K562 (cell line): ENCODE measurements at regions not wholly inside any gene's neighbourhood (a gene's known extent, or its start where the extent isn't known, plus 50 kb on each side); places are given as distances from the start of the nearest gene placed in this dataset.

Source experiments
- ATAC-seq: fragments of 200-7000 bp; cut with Tn5 transposase; 3 replicates; pipeline ENCODE4 v1.9.1; 2020; ENCODE audit warnings: moderate library complexity
- BruUV-seq: library from RNA; stranded (reverse); fragments of 400-500 nt; replicated peaks from 2 replicates; lab custom pipeline; 2021; lab: Mats Ljungman, UMichigan
- CTCF ChIA-PET: fragments of 300-600 bp; formaldehyde crosslinking; extraction: SDS; loops from one replicate; lab custom pipeline; 2021; ENCODE audit warnings: low intra/inter-chr PET ratio; lab: Yijun Ruan, JAX
- POLR2A ChIA-PET: fragments of 300-600, 350-650 bp; sonication (Branson Sonifier 250); formaldehyde crosslinking; extraction: SDS; loops from one replicate; lab custom pipeline; 2021; ENCODE audit warnings: antibody characterized with exemption, inconsistent platforms; lab: Yijun Ruan, JAX
- DNase-seq, 4 experiments: peaks; one replicate each; pipeline versions ENCODE4 v3.0.0 to v3.0.0-alpha.2; 2011 to 2018; ENCODE audit warnings: low spot score in 3 of 4, mixed read lengths in 3 of 4; ENCODE audit errors: extremely low read depth in 1 of 4
- FAIRE-seq: peaks from 2 replicates; lab custom pipeline; 2011; peaks lifted over from hg19 to GRCh38; lab: Jason Lieb, UNC
- H2AFZ ChIP-seq: 2 replicates; pipeline ENCODE4 v1.6.0; 2011; ENCODE audit warnings: low read depth, low read length, control low read depth, inconsistent platforms
- H3K27ac ChIP-seq: fragments of 200-600 bp; 3 replicates; pipeline ENCODE4 v1.8.0; 2011; ENCODE audit warnings: low read depth, mild to moderate bottlenecking, control low read depth, inconsistent platforms, low read length, moderate library complexity, mixed read lengths; ENCODE audit errors: extremely low read depth
- H3K27me3 ChIP-seq, 2 experiments: fragments of 300-600 bp in 1 of 2; 2 replicates in 1 of 2; 3 replicates in 1 of 2; pipeline versions ENCODE4 v1.6.0 to v1.8.0; 2011; ENCODE audit warnings: inconsistent platforms in 2 of 2, low read length in 2 of 2, mild to moderate bottlenecking in 1 of 2, mixed read lengths in 1 of 2, moderate library complexity in 1 of 2; ENCODE audit not compliant: control insufficient read depth in 2 of 2, insufficient read depth in 2 of 2
- H3K36me3 ChIP-seq: fragments of 300-600 bp; 3 replicates; pipeline ENCODE4 v1.8.0; 2011; ENCODE audit warnings: mild to moderate bottlenecking, low read length, inconsistent platforms; ENCODE audit not compliant: control insufficient read depth, insufficient read depth
- H3K4me1 ChIP-seq, 2 experiments: fragments of 200-600 bp in 1 of 2; replicated peaks in 1 of 2; 2 replicates in 1 of 2; 3 replicates in 1 of 2; pipeline versions ENCODE4 v1.5.1 to v1.8.0; 2011; ENCODE audit warnings: inconsistent platforms in 2 of 2, low read length in 2 of 2, mild to moderate bottlenecking in 1 of 2, mixed read lengths in 1 of 2, moderate library complexity in 1 of 2; ENCODE audit not compliant: control insufficient read depth in 2 of 2, insufficient read depth in 2 of 2
- H3K4me2 ChIP-seq: 2 replicates; pipeline ENCODE4 v1.6.1; 2011; ENCODE audit warnings: low read length, control low read depth, inconsistent platforms, mixed read lengths; ENCODE audit not compliant: insufficient read depth
- H3K4me3 ChIP-seq: fragments of 200-600 bp; sonication (generic), shearing (Covaris generic); 2 replicates; pipeline ENCODE4 v1.5.1; 2016; ENCODE audit warnings: control low read depth, inconsistent platforms
- H3K79me2 ChIP-seq: fragments of 200-600 bp; 3 replicates; pipeline ENCODE4 v1.8.0; 2011; ENCODE audit warnings: low read length, inconsistent platforms; ENCODE audit not compliant: control insufficient read depth, insufficient read depth
- H3K9ac ChIP-seq, 2 experiments: 2 replicates each; pipeline versions ENCODE4 v1.6.0 to v1.6.1; 2011; ENCODE audit warnings: low read depth in 2 of 2, low read length in 2 of 2, control low read depth in 1 of 2, inconsistent platforms in 1 of 2, mild to moderate bottlenecking in 1 of 2, mixed read lengths in 1 of 2; ENCODE audit not compliant: insufficient read depth in 1 of 2
- H3K9me1 ChIP-seq: one replicate; pipeline ENCODE4 v1.6.0; 2011; ENCODE audit warnings: inconsistent platforms, mild to moderate bottlenecking, low read length, moderate library complexity; ENCODE audit not compliant: control insufficient read depth, insufficient read depth
- H3K9me3 ChIP-seq: replicated peaks from 2 replicates; pipeline ENCODE4 v1.5.1; 2011; ENCODE audit warnings: low read depth, low read length, inconsistent platforms; ENCODE audit not compliant: control insufficient read depth, insufficient read depth
- H4K20me1 ChIP-seq: replicated peaks from 2 replicates; pipeline ENCODE4 v1.6.1; 2011; ENCODE audit warnings: low read length, inconsistent platforms, mixed read lengths; ENCODE audit not compliant: control insufficient read depth, insufficient read depth
- AFF1 ChIP-seq, 2 experiments: fragments of 450-650 bp; IDR thresholded peaks; 2 replicates each; pipeline ENCODE4 v1.6.1; 2018; ENCODE audit warnings: mild to moderate bottlenecking in 2 of 2, low read depth in 1 of 2; ENCODE audit not compliant: partially characterized antibody in 2 of 2
- BCLAF1 ChIP-seq, 2 experiments: fragments of 450-650 bp in 1 of 2; IDR thresholded peaks; 2 replicates each; pipeline ENCODE4 v1.6.1; 2011 to 2017; ENCODE audit warnings: low read depth in 2 of 2, antibody characterized with exemption in 1 of 2, borderline replicate concordance in 1 of 2, low read length in 1 of 2, mild to moderate bottlenecking in 1 of 2, mixed read lengths in 1 of 2; ENCODE audit not compliant: control insufficient read depth in 1 of 2
- ESRRB ChIP-seq: fragments of 250-450 bp; sonication (Bioruptor Pico); IDR thresholded peaks from 2 replicates; pipeline ENCODE4 v1.5.0; 2020; ENCODE audit warnings: mild to moderate bottlenecking, moderate library complexity, borderline replicate concordance
- FOXK1 ChIP-seq: sonication (generic); formaldehyde crosslinking; IDR thresholded peaks from 2 replicates; pipeline ENCODE4 v1.8.0; 2022; ENCODE audit warnings: missing genetic modification reagents, mild to moderate bottlenecking, borderline replicate concordance
- HNRNPK ChIP-seq: fragments of 200-400 bp; formaldehyde crosslinking; IDR thresholded peaks from one replicate; pipeline ENCODE4 v1.6.1; 2018; ENCODE audit warnings: mild to moderate bottlenecking, low read depth, low read length; ENCODE audit not compliant: poor library complexity, severe bottlenecking
- MAZ ChIP-seq, 2 experiments: fragments of 450-650 bp in 1 of 2; sonication (generic) in 1 of 2; formaldehyde crosslinking; IDR thresholded peaks in 1 of 2; conservative IDR thresholded peaks in 1 of 2; 2 replicates each; pipeline versions ENCODE4 v1.4.0 to v1.5.0; 2020; ENCODE audit warnings: mild to moderate bottlenecking in 1 of 2, missing genetic modification reagents in 1 of 2
- MECOM ChIP-seq: fragments of 250-450 bp; sonication (Bioruptor Pico); IDR thresholded peaks from 2 replicates; pipeline ENCODE4 v1.8.0; 2022; ENCODE audit warnings: inconsistent platforms
- NELFE ChIP-seq: IDR thresholded peaks from 2 replicates; pipeline ENCODE4 v1.6.1; 2011; ENCODE audit warnings: mild to moderate bottlenecking; ENCODE audit not compliant: insufficient read depth, insufficient read length
- NFXL1 ChIP-seq: fragments of 450-650 bp; formaldehyde crosslinking; IDR thresholded peaks from 2 replicates; pipeline ENCODE4 v1.4.0; 2021; ENCODE audit warnings: mild to moderate bottlenecking
- RFX5 ChIP-seq: IDR thresholded peaks from 2 replicates; pipeline ENCODE4 v1.6.1; 2011; ENCODE audit warnings: low read depth, mild to moderate bottlenecking, improper control_type of control experiment, low read length
- ZKSCAN8 ChIP-seq: fragments of 200-800 bp; sonication (Bioruptor generic); IDR thresholded peaks from 2 replicates; pipeline ENCODE4 v1.6.1; 2016; ENCODE audit warnings: missing genetic modification characterization, missing compliant biosample characterization
- ZNF347 ChIP-seq: fragments of 450-650 bp; formaldehyde crosslinking; IDR thresholded peaks from 2 replicates; pipeline ENCODE4 v1.4.0; 2020; ENCODE audit warnings: low read depth, mild to moderate bottlenecking, moderate library complexity
- WGBS: fragments of 100-300 bp; shearing (Covaris generic); methylation state at CpG from one replicate; pipeline ENCODE4 v1.1.6; 2016; ENCODE audit warnings: low coverage, mixed read lengths; ENCODE audit not compliant: insufficient coverage; ENCODE audit errors: missing lambda C conversion rate; 5-methylcytosine and 5-hydroxymethylcytosine counted together
- in situ Hi-C: fragments of 300-500 bp; cut with MboI; formaldehyde crosslinking; loops from 4 replicates; pipeline ENCODE4 v1.15.0; 2018; ENCODE audit warnings: inconsistent platforms, mixed read lengths
- intact Hi-C: fragments of 100-400 bp; cut with micrococcal nuclease; formaldehyde crosslinking; loops from 2 replicates; pipeline ENCODE4 v1.14.2; 2022

GRCh38 chr18:43588838-43589237 is 311.5 kb upstream of the SYT4 start:
- intact Hi-C loops, result no loop called here
- Histone ChIP-seq H4K20me1 (no peaks in the 10 kb centered on the region), H3K27me3 (no peaks in the 10 kb centered on the region), H3K79me2 (no peaks in the 10 kb centered on the region), H3K4me1 (no peaks in the 10 kb centered on the region), H3K4me2 (no peak overlapping the region), H3K9ac (no peak overlapping the region), H3K9me3 (no peaks in the 10 kb centered on the region), H2AFZ (no peak overlapping the region), H3K9me1 (no peaks in the 10 kb centered on the region), H3K4me3 (no peak overlapping the region), H3K27ac (no peak overlapping the region), H3K36me3 (no peaks in the 10 kb centered on the region)
- BruUV-seq, result no TSS peak
- CTCF ChIA-PET, result no interaction called here
- DNase-seq (no peak), FAIRE-seq (no peak), ATAC-seq (no peak)
- in situ Hi-C loops, result no loop called here
- POLR2A ChIA-PET, result no interaction called here
- WGBS, result 0% methylated on average over 1 of the region's 3 CpGs
- TF ChIP-seq AFF1 (IDR thresholded peaks at IDR 0.05; ENCODE audit: low read depth in 1 of 2, partially characterized antibody in 2 of 2) (no peak), RFX5 (no peak), NELFE (no peak), MAZ (CRISPR knock-in tag; conservative IDR thresholded peaks at IDR 0.05 in 1 of 2, IDR thresholded peaks at IDR 0.05 in 1 of 2) (no peak), ZNF347 (CRISPR knock-in tag) (no peak), ZKSCAN8 (no peak), HNRNPK (no peak), ESRRB (CRISPR knock-in tag) (no peak), FOXK1 (CRISPR knock-in tag) (no peak), NFXL1 (CRISPR knock-in tag) (no peak), BCLAF1 (IDR thresholded peaks at IDR 0.05; ENCODE audit: borderline replicate concordance in 1 of 2, control insufficient read depth in 1 of 2, low read depth in 2 of 2, low read length in 1 of 2) (no peak), MECOM (CRISPR knock-in tag) (no peak)
